ENCODE measurements at regions not wholly inside any gene's neighbourhood (a gene's known extent, or its start where the extent isn't known, plus 50 kb on each side); places are given as distances from the start of the nearest gene placed in this dataset.

- Histone ChIP-seq H3K36me3 (no peaks in the 10 kb centered on the region), H3K27me3 (no peaks in the 10 kb centered on the region), H3K4me3 (replicated peaks in 1 of 3) (no peak overlapping the region), H3K4me1 (no peaks in the 10 kb centered on the region), H3K27ac (no peak overlapping the region), H3K9me3 (no peaks in the 10 kb centered on the region)
- intact Hi-C loops (cut with DNase I): no loop called here
- TF ChIP-seq POLR2A (IDR thresholded peaks at IDR 0.05) (no peak), CTCF (IDR thresholded peaks at IDR 0.05) (no peak)
- DNase-seq: no peak
- 82 to 89% methylated on average over 8 of the region's 8 CpGs for WGBS, 2 donors
These were observed 67.3 kb upstream of the COL13A1 start for GRCh38 chr10:69734416-69734796.

GRCh38 chr10:69734797-69735468 lies 66.8 kb upstream of the COL13A1 start:
- no peaks in the 10 kb centered on the region for H3K4me1 ChIP-seq
- no peaks in the 10 kb centered on the region for H3K27me3 ChIP-seq
- H3K36me3 ChIP-seq: no peaks in the 10 kb centered on the region
- peak; percentile 14 to 23 for DNase-seq
- H3K9me3 ChIP-seq: no peaks in the 10 kb centered on the region
- TF ChIP-seq CTCF (IDR thresholded peaks at IDR 0.05) (no peak), POLR2A (IDR thresholded peaks at IDR 0.05) (no peak)
- intact Hi-C loops (cut with DNase I): no loop called here
- WGBS, 2 donors: 71 to 75% methylated on average over 6 to 7 of the region's 9 CpGs
- H3K4me3 ChIP-seq (replicated peaks in 1 of 3): no peak overlapping the region
- no peak overlapping the region for H3K27ac ChIP-seq

GRCh38 chr10:69736886-69737641 lies 64.6 kb upstream of the COL13A1 start:
- H3K4me1 ChIP-seq: no peaks in the 10 kb centered on the region
- WGBS, 2 donors: 77 to 82% methylated on average over 10 to 12 of the region's 12 CpGs
- H3K36me3 ChIP-seq: no peaks in the 10 kb centered on the region
- TF ChIP-seq POLR2A (IDR thresholded peaks at IDR 0.05): no peak
- no peak for TF ChIP-seq CTCF (IDR thresholded peaks at IDR 0.05)
- H3K27me3 ChIP-seq: no peaks in the 10 kb centered on the region
- DNase-seq: no peak
- no peak overlapping the region for H3K4me3 ChIP-seq (replicated peaks in 1 of 3)
- H3K27ac ChIP-seq: no peak overlapping the region
- H3K9me3 ChIP-seq: no peaks in the 10 kb centered on the region
- intact Hi-C loops (cut with DNase I): no loop called here

- Histone ChIP-seq H3K4me3 (replicated peaks in 1 of 3) (no peak overlapping the region), H3K4me1 (no peaks in the 10 kb centered on the region), H3K27me3 (no peaks in the 10 kb centered on the region), H3K36me3 (no peaks in the 10 kb centered on the region), H3K9me3 (no peaks in the 10 kb centered on the region), H3K27ac (no peak overlapping the region)
- TF ChIP-seq CTCF (IDR thresholded peaks at IDR 0.05) (no peak), POLR2A (IDR thresholded peaks at IDR 0.05) (no peak)
- intact Hi-C loops (cut with DNase I): no loop called here
- DNase-seq: no peak
- 77 to 100% methylated on average over 1 to 5 of the region's 5 CpGs for WGBS, 2 donors
These were observed 63.6 kb upstream of the COL13A1 start for GRCh38 chr10:69738071-69738470.

- Histone ChIP-seq H3K4me3 (replicated peaks in 1 of 3) (no peak overlapping the region), H3K4me1 (no peaks in the 10 kb centered on the region), H3K27me3 (no peaks in the 10 kb centered on the region), H3K9me3 (no peaks in the 10 kb centered on the region), H3K27ac (no peak overlapping the region), H3K36me3 (no peaks in the 10 kb centered on the region)
- no peak for TF ChIP-seq POLR2A (IDR thresholded peaks at IDR 0.05)
- TF ChIP-seq CTCF (IDR thresholded peaks at IDR 0.05): no peak
- DNase-seq: no peak
- intact Hi-C loops (cut with DNase I): no loop called here
- whole genome bisulfite sequencing, 2 donors: 89 to 95% methylated on average over 6 of the region's 6 CpGs
These were observed 62.8 kb upstream of the COL13A1 start for GRCh38 chr10:69738858-69739435.

Data from thyroid gland (tissue), 4 donors.